WTC11 (cell line): ENCODE measurements at regions not wholly inside any gene's neighbourhood (a gene's known extent, or its start where the extent isn't known, plus 50 kb on each side); places are given as distances from the start of the nearest gene placed in this dataset.

Experiments
- ATAC-seq: fragments of 200-7000 bp; cut with Tn5 transposase; 2 replicates; pipeline ENCODE4 v1.10.0; 2021; ENCODE audit warnings: mild to moderate bottlenecking, moderate library complexity
- CTCF ChIA-PET: fragments of 300-600 bp; sonication (Branson Sonifier 250); formaldehyde crosslinking; loops from one replicate; lab custom pipeline; 2021; ENCODE audit warnings: antibody characterized with exemption; lab: Charles Lee
- POLR2A ChIA-PET: fragments of 350-600 bp; sonication (Branson Sonifier 250); formaldehyde crosslinking; loops from one replicate; lab custom pipeline; 2021; ENCODE audit warnings: antibody characterized with exemption; lab: Charles Lee
- DNase-seq: peaks from one replicate; pipeline ENCODE4 v3.0.0; 2021; ENCODE audit warnings: low spot score
- H3K27ac Mint-ChIP-seq: 2 replicates; pipeline ENCODE4 v1.8.0; 2021; ENCODE audit warnings: mixed read lengths
- H3K27me3 Mint-ChIP-seq: 2 replicates; pipeline ENCODE4 v1.8.0; 2021; ENCODE audit warnings: low read depth, mild to moderate bottlenecking, moderate library complexity, mixed read lengths
- H3K36me3 Mint-ChIP-seq: 2 replicates; pipeline ENCODE4 v1.8.0; 2021; ENCODE audit warnings: mixed read lengths
- H3K4me1 Mint-ChIP-seq: 2 replicates; pipeline ENCODE4 v1.8.0; 2022; ENCODE audit warnings: mixed read lengths
- H3K4me3 Mint-ChIP-seq: 2 replicates; pipeline ENCODE4 v1.8.0; 2021; ENCODE audit warnings: mild to moderate bottlenecking, moderate library complexity, mixed read lengths
- H3K9me3 Mint-ChIP-seq: 2 replicates; pipeline ENCODE4 v1.8.0; 2021; ENCODE audit warnings: mixed read lengths
- CREM ChIP-seq: sonication (generic); formaldehyde crosslinking; IDR thresholded peaks from 2 replicates; pipeline ENCODE4 v1.8.1; 2022; ENCODE audit warnings: mild to moderate bottlenecking, missing genetic modification reagents, moderate library complexity
- E2F1 ChIP-seq: sonication (generic); formaldehyde crosslinking; IDR thresholded peaks from 2 replicates; pipeline ENCODE4 v1.8.0; 2022; ENCODE audit warnings: mild to moderate bottlenecking, missing genetic modification reagents
- E2F4 ChIP-seq: sonication (generic); formaldehyde crosslinking; IDR thresholded peaks from 2 replicates; pipeline ENCODE4 v1.8.1; 2022; ENCODE audit warnings: low read depth, mild to moderate bottlenecking, moderate library complexity, missing genetic modification reagents, borderline replicate concordance
- EMX1 ChIP-seq: fragments of 250-450 bp; sonication (Bioruptor Pico); IDR thresholded peaks from 2 replicates; pipeline ENCODE4 v1.8.0; 2021; ENCODE audit warnings: mild to moderate bottlenecking
- FOXJ3 ChIP-seq: sonication (generic); formaldehyde crosslinking; IDR thresholded peaks from 2 replicates; pipeline ENCODE4 v1.9.0; 2021; ENCODE audit warnings: missing genetic modification reagents, mild to moderate bottlenecking, borderline replicate concordance
- FOXK1 ChIP-seq: sonication (generic); formaldehyde crosslinking; IDR thresholded peaks from 2 replicates; pipeline ENCODE4 v1.8.0; 2022; ENCODE audit warnings: mild to moderate bottlenecking, moderate library complexity, missing genetic modification reagents
- FOXP4 ChIP-seq: sonication (generic); formaldehyde crosslinking; IDR thresholded peaks from 2 replicates; pipeline ENCODE4 v1.8.0; 2022; ENCODE audit warnings: mild to moderate bottlenecking, missing genetic modification reagents
- HMGA2 ChIP-seq: fragments of 250-450 bp; sonication (Bioruptor Pico); IDR thresholded peaks from 2 replicates; pipeline ENCODE4 v1.4.0; 2021; ENCODE audit warnings: mild to moderate bottlenecking, moderate library complexity
- HMGXB4 ChIP-seq: sonication (generic); formaldehyde crosslinking; IDR thresholded peaks from 2 replicates; pipeline ENCODE4 v1.8.1; 2023; ENCODE audit warnings: mild to moderate bottlenecking, moderate library complexity, missing genetic modification reagents
- IRF1 ChIP-seq: sonication (generic); formaldehyde crosslinking; IDR thresholded peaks from 2 replicates; pipeline ENCODE4 v1.8.0; 2023; ENCODE audit warnings: missing genetic modification reagents
- MLX ChIP-seq: sonication (generic); formaldehyde crosslinking; IDR thresholded peaks from 2 replicates; pipeline ENCODE4 v1.8.1; 2023; ENCODE audit warnings: mild to moderate bottlenecking, missing genetic modification reagents, moderate library complexity
- NFE2L1 ChIP-seq: sonication (generic); formaldehyde crosslinking; IDR thresholded peaks from 2 replicates; pipeline ENCODE4 v1.8.1; 2023; ENCODE audit warnings: missing genetic modification reagents
- NR2C2 ChIP-seq: sonication (generic); formaldehyde crosslinking; IDR thresholded peaks from 2 replicates; pipeline ENCODE4 v1.8.0; 2022; ENCODE audit warnings: mild to moderate bottlenecking, missing genetic modification reagents
- OVOL2 ChIP-seq: fragments of 250-450 bp; sonication (Bioruptor Pico); IDR thresholded peaks from 2 replicates; pipeline ENCODE4 v1.9.0; 2021; ENCODE audit warnings: mild to moderate bottlenecking, borderline replicate concordance
- SMAD4 ChIP-seq: sonication (generic); formaldehyde crosslinking; IDR thresholded peaks from 2 replicates; pipeline ENCODE4 v1.8.0; 2022; ENCODE audit warnings: mild to moderate bottlenecking, missing genetic modification reagents
- STAT6 ChIP-seq: sonication (generic); formaldehyde crosslinking; conservative IDR thresholded peaks from 2 replicates; pipeline ENCODE4 v1.8.1; 2023; ENCODE audit warnings: mild to moderate bottlenecking, low read depth, missing genetic modification reagents, moderate library complexity
- TCF7 ChIP-seq: sonication (generic); formaldehyde crosslinking; IDR thresholded peaks from 2 replicates; pipeline ENCODE4 v1.8.0; 2022; ENCODE audit warnings: mild to moderate bottlenecking, low read depth, missing genetic modification reagents, moderate library complexity
- TEAD4 ChIP-seq: sonication (generic); formaldehyde crosslinking; IDR thresholded peaks from 2 replicates; pipeline ENCODE4 v1.8.0; 2022; ENCODE audit warnings: mild to moderate bottlenecking, missing genetic modification reagents
- ZNF219 ChIP-seq: sonication (generic); formaldehyde crosslinking; IDR thresholded peaks from 2 replicates; pipeline ENCODE4 v1.8.0; 2023; ENCODE audit warnings: missing genetic modification reagents, mild to moderate bottlenecking, borderline replicate concordance
- ZNF281 ChIP-seq: sonication (generic); formaldehyde crosslinking; IDR thresholded peaks from 2 replicates; pipeline ENCODE4 v1.8.0; 2023; ENCODE audit warnings: mild to moderate bottlenecking, missing genetic modification reagents

- TF ChIP-seq TCF7 (no peak), NR2C2 (no peak), STAT6 (no peak), FOXK1 (CRISPR knock-in tag) (no peak), E2F4 (no peak), SMAD4 (CRISPR knock-in tag) (no peak), TEAD4 (CRISPR knock-in tag) (no peak), IRF1 (no peak), EMX1 (no peak)
- Mint-ChIP-seq H3K27ac (no peak overlapping the region), H3K4me3 (no peak overlapping the region), H3K4me1 (no peaks in the 10 kb centered on the region), H3K9me3 (peaks cover 4% of the 10 kb centered on the region), H3K36me3 (no peaks in the 10 kb centered on the region), H3K27me3 (no peaks in the 10 kb centered on the region; the same call in 1 of the 2 replicates)
- ATAC-seq, result no peak
- DNase-seq, result no peak
- ChIA-PET CTCF (interaction anchor here (0.6 to 1.4 kb wide), 2 partner anchors 120 to 137 kb away, joined by 3 read pairs; no protein-coding TSS in a partner anchor), POLR2A (no interaction called here)
Observed at GRCh38 chr16:86389566-86390328, 120.6 kb upstream of the FOXF1 start.

- POLR2A ChIA-PET, result no interaction called here
- Mint-ChIP-seq H3K27me3 (no peaks in the 10 kb centered on the region; the same call in 1 of the 2 replicates), H3K9me3 (peaks cover 4% of the 10 kb centered on the region), H3K27ac (no peak overlapping the region), H3K36me3 (no peaks in the 10 kb centered on the region), H3K4me1 (no peaks in the 10 kb centered on the region), H3K4me3 (no peak overlapping the region)
- DNase-seq (no peak), ATAC-seq (no peak)
- CTCF ChIA-PET, result interaction anchor here (0.6 to 1.4 kb wide), 2 partner anchors 120 to 138 kb away, joined by 3 read pairs; no protein-coding TSS in a partner anchor
- no peak for TF ChIP-seq CREM (CRISPR knock-in tag)
- no peak for TF ChIP-seq MLX (CRISPR knock-in tag)
- no peak for TF ChIP-seq E2F1 (CRISPR knock-in tag)
- TF ChIP-seq HMGA2, result no peak
- no peak for TF ChIP-seq HMGXB4 (CRISPR knock-in tag)
- no peak for TF ChIP-seq ZNF219 (CRISPR knock-in tag)
- TF ChIP-seq FOXJ3 (CRISPR knock-in tag), result no peak
- TF ChIP-seq E2F4, result no peak
- no peak for TF ChIP-seq FOXP4
- no peak for TF ChIP-seq TCF7
- no peak for TF ChIP-seq ZNF281
- no peak for TF ChIP-seq OVOL2 (CRISPR knock-in tag)
- no peak for TF ChIP-seq NFE2L1
Observed at GRCh38 chr16:86390335-86390734, 120.0 kb upstream of the FOXF1 start.
